ENCODE measurements at regions not wholly inside any gene's neighbourhood (a gene's known extent, or its start where the extent isn't known, plus 50 kb on each side); places are given as distances from the start of the nearest gene placed in this dataset.

DNA sequence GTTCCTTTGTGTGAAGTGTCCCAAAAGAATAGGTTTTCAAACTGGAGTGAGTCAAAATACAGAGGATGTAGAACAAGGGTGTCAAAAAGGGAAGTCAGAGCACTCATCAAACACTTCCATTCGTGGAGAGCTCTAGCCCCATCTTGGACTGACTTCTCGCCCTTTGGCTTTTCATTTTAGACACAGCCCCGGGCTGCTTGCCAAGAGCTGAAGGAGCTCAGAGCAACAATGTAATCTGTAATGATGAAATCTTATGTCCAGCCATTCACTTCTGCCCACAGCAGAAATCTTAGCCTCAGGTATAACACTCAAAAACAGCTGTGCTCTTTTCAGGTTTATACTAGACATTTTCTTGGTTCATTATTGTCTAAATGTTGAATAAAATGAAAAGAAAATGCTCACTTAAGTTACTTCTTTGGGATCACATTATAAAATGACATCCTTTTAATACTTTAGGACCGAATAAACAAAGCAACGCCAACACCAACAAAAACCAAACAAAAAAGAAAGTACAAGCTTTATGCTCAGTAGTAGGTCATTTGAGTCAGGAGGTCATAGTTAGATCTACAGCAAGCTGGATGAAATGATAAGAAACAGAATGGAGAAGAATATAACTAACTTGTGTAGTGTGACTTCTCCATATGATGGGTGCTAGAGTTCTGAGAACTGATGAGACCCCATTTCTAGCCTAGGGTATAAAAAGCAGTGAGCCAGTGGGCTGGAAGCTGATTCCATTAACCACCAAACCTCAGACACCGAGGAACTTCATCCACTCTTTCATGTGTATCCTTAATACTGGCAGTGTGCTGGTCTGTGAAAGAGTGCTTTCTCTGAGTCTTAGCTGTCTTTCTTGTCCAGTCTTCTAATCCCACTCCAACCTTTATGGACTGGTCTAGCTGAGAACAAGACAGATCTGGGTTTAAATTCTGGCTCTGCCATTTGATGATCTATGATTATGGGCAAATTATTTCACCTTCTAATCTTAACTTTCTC is 131.8 kb upstream of the SLC7A14 start:
- 80% methylated on average over 2 of the region's 6 CpGs for WGBS, 2 experiments (ENCODE audit: insufficient coverage in 2 of 2)
- Histone ChIP-seq H3K4me1 (ENCODE audit: control insufficient read depth, insufficient read depth, low read length, poor library complexity, severe bottlenecking) (peaks cover 15% of the 10 kb centered on the region), H3K9me3 (ENCODE audit: control insufficient read depth, low read length) (peaks cover 3% of the 10 kb centered on the region), H3K36me3 (ENCODE audit: control insufficient read depth, insufficient read depth, low read length) (no peaks in the 10 kb centered on the region), H3K27ac (ENCODE audit: low read depth, low read length, severe bottlenecking) (no peak overlapping the region), H3K4me3 (ENCODE audit: extremely low read depth, insufficient read depth, low read length, poor library complexity, severe bottlenecking) (no peak overlapping the region)

- 89 to 97% methylated on average over 3 to 4 of the region's 5 CpGs for WGBS, 2 experiments (ENCODE audit: insufficient coverage in 2 of 2)
- no peak overlapping the region for H3K27ac ChIP-seq (ENCODE audit: low read depth, low read length, severe bottlenecking)
- peaks cover 24% of the 10 kb centered on the region for H3K4me1 ChIP-seq (ENCODE audit: control insufficient read depth, insufficient read depth, low read length, poor library complexity, severe bottlenecking)
- peaks cover 3% of the 10 kb centered on the region for H3K9me3 ChIP-seq (ENCODE audit: control insufficient read depth, low read length)
- no peaks in the 10 kb centered on the region for H3K36me3 ChIP-seq (ENCODE audit: control insufficient read depth, insufficient read depth, low read length)
- no peak overlapping the region for H3K4me3 ChIP-seq (ENCODE audit: extremely low read depth, insufficient read depth, low read length, poor library complexity, severe bottlenecking)
These were observed 130.4 kb upstream of the SLC7A14 start for GRCh38 chr3:170716172-170716805.

DNA sequence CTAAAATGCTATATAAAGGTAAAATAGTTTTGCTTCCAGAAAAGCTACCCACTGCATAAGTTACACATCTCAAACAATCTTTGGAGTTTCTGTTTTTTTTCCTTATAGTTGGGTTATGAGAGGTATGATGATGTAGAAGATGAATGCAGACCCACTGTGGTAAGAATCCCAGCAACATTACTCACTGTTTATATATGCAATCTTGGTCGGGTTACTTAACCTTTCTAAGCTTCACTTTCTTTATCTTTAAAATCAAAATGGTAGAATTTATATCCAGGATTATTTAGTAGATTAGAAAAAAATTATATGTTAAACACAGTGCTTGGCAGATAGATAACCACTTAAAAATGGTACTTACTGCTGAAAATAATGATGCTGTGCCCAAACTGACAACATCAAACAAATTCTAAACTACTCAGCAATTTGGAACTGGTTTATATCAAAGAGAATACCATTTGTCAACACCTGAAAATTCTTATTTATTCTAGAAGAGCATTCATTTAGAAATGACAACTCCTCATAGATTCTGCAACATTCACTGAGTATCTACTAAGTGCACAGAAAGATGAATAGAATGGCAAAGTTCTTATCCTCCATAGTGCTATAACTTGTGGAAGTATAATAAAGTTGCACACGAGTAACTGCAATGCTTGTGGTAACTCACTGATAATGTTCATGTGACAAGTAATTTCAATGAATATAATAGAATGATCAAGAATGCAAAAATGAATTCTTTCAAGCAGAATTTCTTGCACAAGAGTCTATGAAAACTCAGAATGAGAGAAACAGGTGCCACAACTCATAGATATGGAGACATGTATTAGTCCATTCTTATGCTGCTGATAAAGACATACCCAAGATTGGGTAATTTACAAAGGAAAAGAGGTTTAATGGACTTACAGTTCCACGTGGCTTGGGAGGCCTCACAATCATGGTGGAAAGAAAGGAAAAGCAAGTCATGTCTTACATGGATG is 129.0 kb upstream of the SLC7A14 start:
- Histone ChIP-seq H3K4me1 (ENCODE audit: control insufficient read depth, insufficient read depth, low read length, poor library complexity, severe bottlenecking) (peaks cover 25% of the 10 kb centered on the region), H3K27ac (ENCODE audit: low read depth, low read length, severe bottlenecking) (no peak overlapping the region), H3K9me3 (ENCODE audit: control insufficient read depth, low read length) (peaks cover 14% of the 10 kb centered on the region), H3K36me3 (ENCODE audit: control insufficient read depth, insufficient read depth, low read length) (no peaks in the 10 kb centered on the region), H3K4me3 (ENCODE audit: extremely low read depth, insufficient read depth, low read length, poor library complexity, severe bottlenecking) (no peak overlapping the region)
- 67 to 100% methylated on average over 1 to 2 of the region's 3 CpGs for WGBS, 2 experiments (ENCODE audit: insufficient coverage in 2 of 2)

DNA sequence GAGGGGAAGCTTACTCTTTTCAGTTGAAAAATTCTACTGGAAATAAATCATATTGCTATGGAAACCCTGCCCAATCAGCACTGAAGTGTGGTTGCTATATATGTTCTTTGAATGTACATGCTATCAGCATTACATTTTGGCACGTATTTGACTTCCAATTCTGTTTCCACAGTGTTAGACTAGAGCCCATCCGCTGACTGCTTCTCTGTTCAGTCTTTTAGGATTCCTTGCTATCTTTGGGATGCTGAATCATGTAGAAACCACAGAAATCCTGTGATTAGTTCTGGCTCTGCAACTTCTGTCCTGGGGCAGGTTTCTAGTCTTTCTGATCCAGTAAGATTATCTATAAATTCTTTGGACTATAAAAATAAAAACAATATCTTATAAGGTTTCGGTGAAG is 128.2 kb upstream of the SLC7A14 start:
- Histone ChIP-seq H3K4me1 (ENCODE audit: control insufficient read depth, insufficient read depth, low read length, poor library complexity, severe bottlenecking) (peaks cover 25% of the 10 kb centered on the region), H3K36me3 (ENCODE audit: control insufficient read depth, insufficient read depth, low read length) (no peaks in the 10 kb centered on the region), H3K9me3 (ENCODE audit: control insufficient read depth, low read length) (peaks cover 20% of the 10 kb centered on the region), H3K27ac (ENCODE audit: low read depth, low read length, severe bottlenecking) (no peak overlapping the region), H3K4me3 (ENCODE audit: extremely low read depth, insufficient read depth, low read length, poor library complexity, severe bottlenecking) (no peak overlapping the region)
- WGBS, 2 experiments (ENCODE audit: insufficient coverage in 2 of 2) = 79 to 100% methylated on average over 2 of the region's 3 CpGs

DNA sequence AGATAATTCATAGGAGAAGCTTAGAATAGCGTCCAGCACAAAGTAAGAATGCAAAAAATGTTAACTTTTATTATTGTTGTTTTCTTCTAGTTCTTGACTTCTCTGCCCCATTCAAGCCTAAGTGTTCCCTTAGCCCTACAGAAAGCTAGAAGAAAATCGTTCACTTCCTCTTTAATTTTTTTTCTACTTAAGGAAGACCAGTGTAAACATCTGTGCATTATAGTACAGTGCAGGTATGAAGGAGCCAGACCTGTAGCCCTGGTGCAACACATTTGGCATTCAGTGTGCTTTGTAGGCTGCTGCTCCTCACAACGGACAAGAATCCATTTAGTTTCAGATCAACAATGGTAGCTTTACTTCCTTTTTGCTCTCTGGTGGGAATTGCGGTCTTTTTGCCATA is 127.8 kb upstream of the SLC7A14 start:
- Histone ChIP-seq H3K4me3 (ENCODE audit: extremely low read depth, insufficient read depth, low read length, poor library complexity, severe bottlenecking) (no peak overlapping the region), H3K4me1 (ENCODE audit: control insufficient read depth, insufficient read depth, low read length, poor library complexity, severe bottlenecking) (peaks cover 25% of the 10 kb centered on the region), H3K9me3 (ENCODE audit: control insufficient read depth, low read length) (peaks cover 17% of the 10 kb centered on the region), H3K27ac (ENCODE audit: low read depth, low read length, severe bottlenecking) (no peak overlapping the region), H3K36me3 (ENCODE audit: control insufficient read depth, insufficient read depth, low read length) (no peaks in the 10 kb centered on the region)
- WGBS, 2 experiments (ENCODE audit: insufficient coverage in 2 of 2) = 80% methylated on average over 1 of the region's 4 CpGs; no CpG with 5 or more reads in 1 of the 2 experiments

- Histone ChIP-seq H3K4me3 (ENCODE audit: extremely low read depth, insufficient read depth, low read length, poor library complexity, severe bottlenecking) (no peak overlapping the region), H3K9me3 (ENCODE audit: control insufficient read depth, low read length) (peaks cover 17% of the 10 kb centered on the region), H3K27ac (ENCODE audit: low read depth, low read length, severe bottlenecking) (no peak overlapping the region), H3K4me1 (ENCODE audit: control insufficient read depth, insufficient read depth, low read length, poor library complexity, severe bottlenecking) (peaks cover 25% of the 10 kb centered on the region), H3K36me3 (ENCODE audit: control insufficient read depth, insufficient read depth, low read length) (no peaks in the 10 kb centered on the region)
- no CpG with 5 or more reads among the region's 2 CpGs for WGBS, 2 experiments (ENCODE audit: insufficient coverage in 2 of 2)
These were observed 126.9 kb upstream of the SLC7A14 start for GRCh38 chr3:170712798-170713197.

GRCh38 chr3:170712336-170712735 is 126.5 kb upstream of the SLC7A14 start:
- no CpG with 5 or more reads among the region's 1 CpG for WGBS, 2 experiments (ENCODE audit: insufficient coverage in 2 of 2)
- Histone ChIP-seq H3K36me3 (ENCODE audit: control insufficient read depth, insufficient read depth, low read length) (no peaks in the 10 kb centered on the region), H3K27ac (ENCODE audit: low read depth, low read length, severe bottlenecking) (no peak overlapping the region), H3K4me3 (ENCODE audit: extremely low read depth, insufficient read depth, low read length, poor library complexity, severe bottlenecking) (no peak overlapping the region), H3K9me3 (ENCODE audit: control insufficient read depth, low read length) (peaks cover 17% of the 10 kb centered on the region), H3K4me1 (ENCODE audit: control insufficient read depth, insufficient read depth, low read length, poor library complexity, severe bottlenecking) (peaks cover 25% of the 10 kb centered on the region)

DNA sequence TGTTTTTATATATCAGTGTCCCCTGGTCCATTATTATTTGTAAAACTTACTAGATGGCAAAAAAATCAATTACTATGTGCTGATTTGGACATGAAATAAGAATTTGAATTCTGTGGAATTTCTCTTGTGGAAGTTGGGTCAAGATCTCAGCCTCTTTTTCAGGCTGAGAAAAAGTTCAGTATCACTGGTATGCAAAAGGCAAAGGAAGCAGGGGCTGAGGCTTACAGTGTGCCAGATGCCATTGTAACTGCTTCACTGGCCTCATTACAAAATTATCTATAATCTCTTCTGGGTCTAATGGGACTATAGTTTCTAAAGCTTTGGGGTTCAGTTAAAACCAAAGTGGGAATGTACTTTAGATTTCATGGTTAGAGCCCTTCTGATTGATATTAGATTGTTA is 125.9 kb upstream of the SLC7A14 start:
- H3K9me3 ChIP-seq (ENCODE audit: control insufficient read depth, low read length) = peaks cover 17% of the 10 kb centered on the region
- no peak overlapping the region for H3K4me3 ChIP-seq (ENCODE audit: extremely low read depth, insufficient read depth, low read length, poor library complexity, severe bottlenecking)
- H3K36me3 ChIP-seq (ENCODE audit: control insufficient read depth, insufficient read depth, low read length) = no peaks in the 10 kb centered on the region
- H3K4me1 ChIP-seq (ENCODE audit: control insufficient read depth, insufficient read depth, low read length, poor library complexity, severe bottlenecking) = peaks cover 25% of the 10 kb centered on the region
- no peak overlapping the region for H3K27ac ChIP-seq (ENCODE audit: low read depth, low read length, severe bottlenecking)

- Histone ChIP-seq H3K4me3 (ENCODE audit: extremely low read depth, insufficient read depth, low read length, poor library complexity, severe bottlenecking) (no peak overlapping the region), H3K27ac (ENCODE audit: low read depth, low read length, severe bottlenecking) (no peak overlapping the region), H3K9me3 (ENCODE audit: control insufficient read depth, low read length) (peaks cover 17% of the 10 kb centered on the region), H3K36me3 (ENCODE audit: control insufficient read depth, insufficient read depth, low read length) (no peaks in the 10 kb centered on the region), H3K4me1 (ENCODE audit: control insufficient read depth, insufficient read depth, low read length, poor library complexity, severe bottlenecking) (peaks cover 23% of the 10 kb centered on the region)
- no CpG with 5 or more reads among the region's 1 CpG for WGBS, 2 experiments (ENCODE audit: insufficient coverage in 2 of 2)
These were observed 123.2 kb upstream of the SLC7A14 start for GRCh38 chr3:170709046-170709445.

GRCh38 chr3:170707899-170708298 is 122.0 kb upstream of the SLC7A14 start:
- H3K36me3 ChIP-seq (ENCODE audit: control insufficient read depth, insufficient read depth, low read length) = no peaks in the 10 kb centered on the region
- H3K27ac ChIP-seq (ENCODE audit: low read depth, low read length, severe bottlenecking) = no peak overlapping the region
- H3K9me3 ChIP-seq (ENCODE audit: control insufficient read depth, low read length) = peaks cover 17% of the 10 kb centered on the region
- H3K4me1 ChIP-seq (ENCODE audit: control insufficient read depth, insufficient read depth, low read length, poor library complexity, severe bottlenecking) = peaks cover 15% of the 10 kb centered on the region
- 83 to 94% methylated on average over 1 to 2 of the region's 2 CpGs for WGBS, 2 experiments (ENCODE audit: insufficient coverage in 2 of 2)
- no peak overlapping the region for H3K4me3 ChIP-seq (ENCODE audit: extremely low read depth, insufficient read depth, low read length, poor library complexity, severe bottlenecking)
